Mammary epithelial cell (primary cell): ENCODE measurements at regions not wholly inside any gene's neighbourhood (a gene's known extent, or its start where the extent isn't known, plus 50 kb on each side); places are given as distances from the start of the nearest gene placed in this dataset.

Experiments used
- EZH2 ChIP-seq: IDR thresholded peaks from 2 replicates; pipeline ENCODE4 v1.6.1; 2012; ENCODE audit warnings: low read length, inconsistent platforms, borderline replicate concordance
- TF ChIP-seq, protein P1 (sequence below), 2 donors: IDR thresholded peaks in 1 of 2; conservative IDR thresholded peaks in 1 of 2; 2 replicates each; pipeline ENCODE4 v1.5.1; 2011 to 2012; ENCODE audit warnings: inconsistent platforms in 2 of 2, low read length in 2 of 2, mild to moderate bottlenecking in 2 of 2, control low read depth in 1 of 2, low read depth in 1 of 2; ENCODE audit not compliant: insufficient read depth in 1 of 2; ENCODE audit errors: extremely low read depth in 1 of 2

- TF ChIP-seq, protein P1, sequence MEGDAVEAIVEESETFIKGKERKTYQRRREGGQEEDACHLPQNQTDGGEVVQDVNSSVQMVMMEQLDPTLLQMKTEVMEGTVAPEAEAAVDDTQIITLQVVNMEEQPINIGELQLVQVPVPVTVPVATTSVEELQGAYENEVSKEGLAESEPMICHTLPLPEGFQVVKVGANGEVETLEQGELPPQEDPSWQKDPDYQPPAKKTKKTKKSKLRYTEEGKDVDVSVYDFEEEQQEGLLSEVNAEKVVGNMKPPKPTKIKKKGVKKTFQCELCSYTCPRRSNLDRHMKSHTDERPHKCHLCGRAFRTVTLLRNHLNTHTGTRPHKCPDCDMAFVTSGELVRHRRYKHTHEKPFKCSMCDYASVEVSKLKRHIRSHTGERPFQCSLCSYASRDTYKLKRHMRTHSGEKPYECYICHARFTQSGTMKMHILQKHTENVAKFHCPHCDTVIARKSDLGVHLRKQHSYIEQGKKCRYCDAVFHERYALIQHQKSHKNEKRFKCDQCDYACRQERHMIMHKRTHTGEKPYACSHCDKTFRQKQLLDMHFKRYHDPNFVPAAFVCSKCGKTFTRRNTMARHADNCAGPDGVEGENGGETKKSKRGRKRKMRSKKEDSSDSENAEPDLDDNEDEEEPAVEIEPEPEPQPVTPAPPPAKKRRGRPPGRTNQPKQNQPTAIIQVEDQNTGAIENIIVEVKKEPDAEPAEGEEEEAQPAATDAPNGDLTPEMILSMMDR (conservative IDR thresholded peaks at IDR 0.05 in 1 of 2, IDR thresholded peaks at IDR 0.05 in 1 of 2; ENCODE audit: extremely low read depth in 1 of 2, insufficient read depth in 1 of 2, low read depth in 1 of 2, low read length in 2 of 2), result no peak
- no peak for TF ChIP-seq EZH2
These were observed 137.3 kb downstream of the RNF152 start for GRCh38 chr18:61755555-61755954.
